Middle frontal gyrus (tissue), 1 donor: ENCODE measurements at regions not wholly inside any gene's neighbourhood (a gene's known extent, or its start where the extent isn't known, plus 50 kb on each side); places are given as distances from the start of the nearest gene placed in this dataset.

Source experiments
- DNase-seq: peaks from one replicate; pipeline ENCODE4 v3.0.0-alpha.2; 2015; ENCODE audit warnings: low spot score; ENCODE audit errors: extremely low spot score

DNA sequence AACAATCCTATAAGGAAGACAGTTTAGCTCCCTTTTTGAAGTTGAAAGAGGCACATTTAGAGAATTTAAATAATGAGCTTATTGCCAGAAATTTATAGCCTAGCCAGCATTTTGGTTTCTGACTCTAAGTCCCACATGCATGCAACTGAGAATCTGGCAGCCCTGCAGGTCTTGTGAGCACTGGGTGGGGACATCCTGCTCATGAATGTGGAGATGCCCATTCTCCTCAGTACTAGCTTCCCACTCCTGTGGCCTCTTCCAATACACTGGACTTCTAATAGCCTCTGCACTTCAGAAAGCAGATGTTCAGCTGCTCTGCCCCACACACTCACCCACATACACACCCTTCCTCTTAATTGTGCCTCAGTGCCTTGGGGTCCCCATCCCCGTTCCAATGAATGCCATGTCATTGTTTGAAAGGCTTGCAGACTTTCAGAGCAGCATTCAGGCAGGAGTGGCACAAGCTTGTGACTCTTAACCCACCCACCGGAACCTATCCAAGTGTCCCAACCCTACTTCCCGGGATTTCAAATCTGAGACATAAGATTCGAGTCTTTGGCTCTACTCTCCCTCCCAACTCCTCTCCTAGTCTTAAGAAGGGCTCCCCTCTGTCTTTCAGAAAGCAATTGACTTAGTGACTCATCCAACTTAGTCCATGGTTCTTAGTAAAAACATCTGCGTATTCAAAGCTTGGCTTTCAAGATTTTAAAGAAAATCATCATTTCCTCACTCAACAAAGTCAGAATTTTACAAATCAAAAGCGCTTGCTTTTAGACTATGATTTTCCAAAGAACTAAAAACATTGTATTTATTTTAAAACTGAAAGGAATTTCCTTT is 80.0 kb upstream of the FREM2 start:
- DNase-seq: no peak

DNA sequence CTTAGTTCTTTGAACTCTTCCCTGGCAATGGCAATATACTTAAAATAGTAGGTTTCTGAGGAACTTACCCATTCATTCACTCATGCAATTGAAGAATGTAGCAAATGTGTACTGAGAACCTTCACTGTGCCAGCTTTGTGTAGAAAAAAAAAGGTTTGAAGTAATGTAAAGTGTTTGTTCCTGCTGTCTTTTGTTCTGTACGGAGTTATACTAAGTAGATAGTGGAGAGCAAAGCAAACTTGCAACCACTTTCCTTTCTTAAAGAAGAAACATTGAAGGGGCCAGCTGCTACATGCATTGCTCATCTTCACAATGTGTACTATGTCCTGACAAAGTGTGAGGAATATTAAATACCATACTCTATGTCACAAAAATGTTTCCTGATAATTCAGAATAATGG is 68.9 kb upstream of the FREM2 start:
- no peak for DNase-seq

- no peak for DNase-seq
These were observed 68.5 kb upstream of the FREM2 start for GRCh38 chr13:38618336-38618735.

GRCh38 chr13:38618881-38619280 is 68.0 kb upstream of the FREM2 start:
- no peak for DNase-seq

- no peak for DNase-seq
These were observed 66.0 kb upstream of the FREM2 start for GRCh38 chr13:38620876-38621275.

- DNase-seq: no peak
These were observed 62.1 kb upstream of the FREM2 start for GRCh38 chr13:38624822-38625221.

DNA sequence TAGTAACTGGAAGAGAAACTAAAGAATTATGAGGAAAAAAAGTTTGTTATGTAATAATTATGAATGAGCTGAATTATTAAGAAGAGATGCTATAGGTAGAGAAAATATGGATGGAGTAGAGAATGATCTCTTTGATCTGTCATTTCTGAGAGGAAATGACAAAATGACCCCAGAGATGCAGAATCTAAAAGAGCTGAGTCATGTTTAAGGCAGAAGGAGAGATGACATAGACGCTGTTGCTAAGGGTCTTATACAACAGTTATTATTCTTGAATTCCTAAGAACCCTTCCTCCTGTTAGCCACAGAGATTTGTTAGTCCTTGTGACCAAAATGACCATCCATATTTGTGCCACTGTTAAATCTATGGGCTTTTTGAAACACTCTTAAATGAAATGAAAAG is 58.3 kb upstream of the FREM2 start:
- no peak for DNase-seq

DNA sequence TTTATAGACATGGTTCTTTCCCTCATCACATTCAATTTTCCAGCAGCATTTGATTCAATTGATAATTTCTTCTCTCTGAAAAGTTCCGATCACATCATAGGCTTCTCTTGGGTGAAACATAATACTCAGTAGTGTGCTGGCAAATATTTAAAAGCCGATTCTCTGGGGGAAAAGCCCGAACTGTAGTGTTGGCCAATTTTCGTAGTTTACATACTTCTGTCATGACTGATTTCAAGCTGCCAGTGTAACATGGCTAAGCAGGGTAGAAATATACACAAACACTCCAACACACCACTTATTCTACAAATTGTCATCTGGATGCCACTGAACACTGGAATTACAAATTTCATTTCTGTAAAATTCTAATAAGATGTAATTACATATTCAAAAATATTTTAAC is 56.1 kb upstream of the FREM2 start:
- DNase-seq: no peak

- DNase-seq: no peak
These were observed 51.8 kb upstream of the FREM2 start for GRCh38 chr13:38635030-38635429.

- no peak for DNase-seq
These were observed 50.8 kb upstream of the FREM2 start for GRCh38 chr13:38636073-38636472.

GRCh38 chr13:38636761-38637160 is 50.1 kb upstream of the FREM2 start:
- no peak for DNase-seq
